ENCODE measurements at regions not wholly inside any gene's neighbourhood (a gene's known extent, or its start where the extent isn't known, plus 50 kb on each side); places are given as distances from the start of the nearest gene placed in this dataset.

GRCh38 chr15:66895794-66896453 is 169.5 kb upstream of the SMAD3 start:
- intact Hi-C loops (cut with DNase I): no loop called here
- DNase-seq: no peak

GRCh38 chr15:66896611-66897010 is 168.8 kb upstream of the SMAD3 start:
- DNase-seq: peak in 1 of 42 donors; percentile 3
- intact Hi-C loops (cut with DNase I): no loop called here

- intact Hi-C loops (cut with DNase I): no loop called here
- DNase-seq: peak in 1 of 42 donors; percentile 1
Observed at GRCh38 chr15:66897416-66897815, 168.0 kb upstream of the SMAD3 start.

GRCh38 chr15:66897971-66898370 is 167.4 kb upstream of the SMAD3 start:
- peak in 1 of 42 donors; percentile 2 for DNase-seq
- intact Hi-C loops (cut with DNase I): no loop called here

- intact Hi-C loops (cut with DNase I): no loop called here
- DNase-seq: peak in 1 of 42 donors; percentile 11
Observed at GRCh38 chr15:66898656-66899386, 166.6 kb upstream of the SMAD3 start.

- peak in 1 of 42 donors; percentile 0 for DNase-seq
- intact Hi-C loops (cut with DNase I): no loop called here
Observed at GRCh38 chr15:66899555-66900350, 165.6 kb upstream of the SMAD3 start.

- peak in 1 of 42 donors; percentile 4 for DNase-seq
Observed at GRCh38 chr15:66900586-66901310, 164.7 kb upstream of the SMAD3 start.

GRCh38 chr15:66901336-66902100 is 163.9 kb upstream of the SMAD3 start:
- peak in 1 of 42 donors; percentile 10 for DNase-seq
- intact Hi-C loops (cut with DNase I): no loop called here

More at GRCh38 chr15:66900586-66901310, 164.7 kb upstream of the SMAD3 start:
- intact Hi-C loops (cut with DNase I): no loop called here

- intact Hi-C loops (cut with DNase I): no loop called here
- DNase-seq: no peak
Observed at GRCh38 chr15:66905185-66905584, 160.2 kb upstream of the SMAD3 start.

- DNase-seq: no peak
- intact Hi-C loops (cut with DNase I): no loop called here
Observed at GRCh38 chr15:66905954-66906353, 159.4 kb upstream of the SMAD3 start.

GRCh38 chr15:66906668-66907614 is 158.5 kb upstream of the SMAD3 start:
- intact Hi-C loops (cut with DNase I): no loop called here
- DNase-seq: peak in 7 of 42 donors; percentile 3 to 58 (median 24)

- DNase-seq: peak; percentile 12 to 73 (median 48)
- intact Hi-C loops (cut with DNase I): no loop called here
Observed at GRCh38 chr15:66907826-66908743, 157.3 kb upstream of the SMAD3 start.

- DNase-seq: no peak
- intact Hi-C loops (cut with DNase I): no loop called here
Observed at GRCh38 chr15:66908744-66909095, 156.7 kb upstream of the SMAD3 start.

GRCh38 chr15:66909381-66909890 is 156.0 kb upstream of the SMAD3 start:
- peak in 8 of 42 donors; percentile 11 to 36 (median 20) for DNase-seq
- intact Hi-C loops (cut with DNase I): no loop called here

GRCh38 chr15:66911131-66911700 is 154.2 kb upstream of the SMAD3 start:
- no peak for DNase-seq
- intact Hi-C loops (cut with DNase I): no loop called here

- DNase-seq: peak in 10 of 42 donors; percentile 11 to 49 (median 27)
- intact Hi-C loops (cut with DNase I): no loop called here
Observed at GRCh38 chr15:66912001-66912400, 153.4 kb upstream of the SMAD3 start.
